ENCODE measurements at regions not wholly inside any gene's neighbourhood (a gene's known extent, or its start where the extent isn't known, plus 50 kb on each side); places are given as distances from the start of the nearest gene placed in this dataset.
"Not testable (repeated sequence)": the region's sequence is repeated elsewhere in the genome, so short reads cannot be mapped to it uniquely, and the experiment has no call there.

GRCh38 chr10:34058845-34059614 is 724.6 kb upstream of the NRP1 start:
- no peak for DNase-seq (ENCODE audit: extremely low read depth, low read depth)
- H3K4me3 ChIP-seq (replicated peaks; ENCODE audit: low read depth, low read length) = no peak overlapping the region
- no peak for TF ChIP-seq CTCF (IDR thresholded peaks at IDR 0.05; ENCODE audit: low read depth, low read length, missing control alignments)

DNA sequence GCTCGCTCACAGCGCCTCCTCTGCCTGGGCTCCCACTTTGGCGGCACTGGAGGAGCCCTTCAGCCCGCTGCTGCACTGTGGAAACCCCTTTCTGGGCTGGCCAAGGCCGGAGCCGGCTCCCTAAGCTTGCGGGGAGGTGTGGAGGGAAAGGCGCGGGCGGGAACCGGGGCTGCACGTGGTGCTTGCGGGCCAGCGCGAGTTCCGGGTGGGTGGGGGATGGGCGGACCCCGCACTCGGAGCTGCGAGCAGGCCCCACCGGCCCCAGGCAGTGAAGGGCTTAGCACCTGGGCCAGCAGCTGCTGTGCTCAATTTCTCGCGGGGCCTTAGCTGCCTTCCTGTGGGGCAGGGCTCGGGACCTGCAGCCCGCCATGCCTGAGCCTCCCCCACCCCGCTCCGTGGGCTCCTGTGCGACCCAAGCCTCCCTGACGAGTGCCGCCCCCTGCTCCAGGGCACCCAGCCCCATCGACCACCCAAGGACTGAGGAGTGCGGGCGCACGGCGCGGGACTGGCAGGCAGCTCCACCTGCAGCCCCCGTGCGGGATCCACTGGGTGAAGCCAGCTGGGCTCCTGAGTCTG is 721.0 kb upstream of the NRP1 start:
- not testable (repeated sequence) for DNase-seq (ENCODE audit: extremely low read depth, low read depth); H3K4me3 ChIP-seq (replicated peaks; ENCODE audit: low read depth, low read length)

DNA sequence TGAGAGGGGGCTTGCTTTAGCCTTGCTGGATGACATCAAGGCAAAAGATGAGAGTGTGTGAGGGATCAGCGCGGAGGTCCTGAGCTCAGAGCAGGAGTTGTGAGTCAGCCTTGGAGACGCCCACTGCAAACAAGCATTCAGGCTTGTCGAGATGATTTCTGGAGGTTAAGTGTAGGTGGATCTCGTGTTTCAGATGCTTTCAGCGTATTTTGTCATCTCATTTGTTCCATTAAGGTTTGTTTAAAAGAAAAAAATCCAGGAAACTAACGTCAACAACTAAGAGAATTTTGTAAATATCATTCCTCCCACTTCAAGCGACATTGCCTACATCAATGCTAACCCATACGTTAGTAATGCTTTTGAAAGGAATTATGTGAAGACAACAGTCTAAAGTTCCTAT is 715.4 kb upstream of the NRP1 start:
- DNase-seq (ENCODE audit: extremely low read depth, low read depth) = no peak

GRCh38 chr10:34049469-34049868 is 715.0 kb upstream of the NRP1 start:
- no peak for TF ChIP-seq CTCF (IDR thresholded peaks at IDR 0.05; ENCODE audit: low read depth, low read length, missing control alignments)
- no peak overlapping the region for H3K4me3 ChIP-seq (replicated peaks; ENCODE audit: low read depth, low read length)
- DNase-seq (ENCODE audit: extremely low read depth, low read depth) = no peak

More for the DNA sequence above, 715.4 kb upstream of the NRP1 start:
- H3K4me3 ChIP-seq (replicated peaks; ENCODE audit: low read depth, low read length) = no peak overlapping the region
- no peak for TF ChIP-seq CTCF (IDR thresholded peaks at IDR 0.05; ENCODE audit: low read depth, low read length, missing control alignments)

- TF ChIP-seq CTCF (IDR thresholded peaks at IDR 0.05; ENCODE audit: low read depth, low read length, missing control alignments) = no peak
- no peak for DNase-seq (ENCODE audit: extremely low read depth, low read depth)
- no peak overlapping the region for H3K4me3 ChIP-seq (replicated peaks; ENCODE audit: low read depth, low read length)
Measured at GRCh38 chr10:34047389-34047788, 712.9 kb upstream of the NRP1 start.

- no peak for DNase-seq (ENCODE audit: extremely low read depth, low read depth)
- no peak for TF ChIP-seq CTCF (IDR thresholded peaks at IDR 0.05; ENCODE audit: low read depth, low read length, missing control alignments)
- no peak overlapping the region for H3K4me3 ChIP-seq (replicated peaks; ENCODE audit: low read depth, low read length)
Measured at GRCh38 chr10:34046506-34047034, 712.1 kb upstream of the NRP1 start.

DNA sequence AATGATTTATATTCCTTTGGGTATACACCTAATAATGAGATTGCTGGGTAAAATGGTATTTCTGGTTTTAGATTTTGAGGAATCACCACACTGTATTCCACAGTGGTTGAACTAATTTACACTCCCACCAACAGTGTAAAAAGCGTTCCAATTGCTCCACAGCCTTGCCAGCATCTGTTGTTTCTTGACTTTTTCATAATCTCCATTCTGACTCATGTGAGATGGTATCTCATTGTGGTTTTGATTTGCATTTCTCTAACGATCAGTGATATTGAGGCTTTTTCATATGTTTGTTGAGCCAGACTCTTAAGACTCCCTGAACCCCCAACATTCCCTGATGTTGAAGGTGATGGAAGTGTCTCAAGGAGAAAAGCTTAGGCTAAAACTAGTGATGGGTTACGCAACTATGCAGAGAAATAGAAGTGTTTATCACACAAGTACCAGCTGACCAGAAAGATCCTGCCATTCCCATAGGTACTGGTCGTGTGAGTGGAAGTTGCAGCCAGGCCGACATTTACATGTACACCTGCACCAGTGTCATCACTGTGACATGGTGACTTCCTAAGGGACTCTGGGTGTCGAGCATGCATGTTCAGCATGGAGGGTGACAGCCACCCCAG is 711.2 kb upstream of the NRP1 start:
- DNase-seq (ENCODE audit: extremely low read depth, low read depth) = no peak
- no peak for TF ChIP-seq CTCF (IDR thresholded peaks at IDR 0.05; ENCODE audit: low read depth, low read length, missing control alignments)
- H3K4me3 ChIP-seq (replicated peaks; ENCODE audit: low read depth, low read length) = no peak overlapping the region
